Medulla oblongata (tissue), 1 donor: ENCODE measurements at regions not wholly inside any gene's neighbourhood (a gene's known extent, or its start where the extent isn't known, plus 50 kb on each side); places are given as distances from the start of the nearest gene placed in this dataset.
A peak's percentile ranks its signal among the peaks of the same experiment; 100 is the strongest.
"Not testable (repeated sequence)": the region's sequence is repeated elsewhere in the genome, so short reads cannot be mapped to it uniquely, and the experiment has no call there.

ENCODE experiments used
- DNase-seq: peaks from one replicate; pipeline ENCODE4 v3.0.0-alpha.2; 2015; ENCODE audit errors: extremely low spot score

- DNase-seq: no peak
Measured at GRCh38 chr6:6942091-6942490, 165.7 kb upstream of the RREB1 start.

- peak; percentile 49 for DNase-seq
Measured at GRCh38 chr6:6942831-6943230, 164.9 kb upstream of the RREB1 start.

DNA sequence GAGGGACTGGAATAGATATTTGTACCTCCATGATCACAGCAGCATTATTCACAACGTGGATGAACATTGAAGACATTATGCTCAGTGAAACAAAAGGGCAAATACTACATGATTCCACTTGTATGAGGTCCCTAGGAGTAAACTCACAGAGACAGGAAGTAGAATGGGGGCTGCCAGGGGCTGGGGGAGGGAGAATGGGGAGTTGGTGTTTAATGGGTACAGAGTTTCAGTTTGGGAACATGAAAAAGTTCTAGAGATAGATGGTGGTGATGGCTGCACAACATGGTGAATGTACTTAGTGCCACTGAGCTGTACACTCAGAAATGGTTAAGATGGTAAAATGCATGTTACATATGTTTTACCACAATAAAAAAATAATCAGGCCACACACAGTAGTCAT lies 164.3 kb upstream of the RREB1 start:
- no peak for DNase-seq

GRCh38 chr6:6946206-6947155 lies 161.3 kb upstream of the RREB1 start:
- DNase-seq: no peak

- no peak for DNase-seq
Measured at GRCh38 chr6:6950373-6951145, 157.2 kb upstream of the RREB1 start.

DNA sequence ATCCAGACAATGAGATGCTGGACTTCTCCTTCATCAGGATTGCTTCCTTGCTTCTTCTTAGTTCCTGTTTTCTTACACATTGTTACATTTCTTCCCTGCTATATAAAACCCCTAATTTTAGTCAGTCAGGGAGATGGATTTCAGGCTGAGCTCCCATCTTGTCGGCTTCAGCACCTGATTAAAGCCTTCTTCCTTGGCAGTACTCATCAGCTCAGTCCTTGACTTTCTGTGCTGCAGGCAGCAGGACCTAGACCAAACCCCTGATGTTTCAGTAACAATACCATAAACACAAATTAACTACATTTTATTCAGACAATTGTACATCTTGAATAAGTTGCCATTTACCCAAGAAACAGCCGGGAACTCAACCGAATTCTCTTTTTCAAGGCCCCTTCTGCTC lies 156.4 kb upstream of the RREB1 start:
- no peak for DNase-seq

- no peak for DNase-seq
Measured at GRCh38 chr6:6952484-6952883, 155.3 kb upstream of the RREB1 start.

DNA sequence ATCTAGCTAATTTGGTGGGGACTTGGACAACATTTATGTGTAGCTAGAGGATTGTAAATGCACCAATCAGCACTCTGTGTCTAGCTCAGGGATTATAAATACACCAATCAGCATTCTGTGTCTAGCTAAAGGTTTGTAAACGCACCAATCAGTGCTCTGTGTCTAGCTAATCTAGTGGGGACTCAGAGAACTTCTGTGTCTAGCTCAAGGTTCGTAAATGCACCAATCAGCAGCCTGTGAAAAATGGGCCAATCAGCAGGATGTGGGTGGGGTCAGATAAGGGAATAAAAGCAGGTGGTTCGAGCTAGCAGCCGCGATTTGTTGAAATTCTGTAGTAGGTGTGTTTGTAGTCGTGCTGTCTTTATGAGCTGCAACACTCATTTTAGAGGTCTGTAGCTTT lies 154.8 kb upstream of the RREB1 start:
- DNase-seq: not testable (repeated sequence)

DNA sequence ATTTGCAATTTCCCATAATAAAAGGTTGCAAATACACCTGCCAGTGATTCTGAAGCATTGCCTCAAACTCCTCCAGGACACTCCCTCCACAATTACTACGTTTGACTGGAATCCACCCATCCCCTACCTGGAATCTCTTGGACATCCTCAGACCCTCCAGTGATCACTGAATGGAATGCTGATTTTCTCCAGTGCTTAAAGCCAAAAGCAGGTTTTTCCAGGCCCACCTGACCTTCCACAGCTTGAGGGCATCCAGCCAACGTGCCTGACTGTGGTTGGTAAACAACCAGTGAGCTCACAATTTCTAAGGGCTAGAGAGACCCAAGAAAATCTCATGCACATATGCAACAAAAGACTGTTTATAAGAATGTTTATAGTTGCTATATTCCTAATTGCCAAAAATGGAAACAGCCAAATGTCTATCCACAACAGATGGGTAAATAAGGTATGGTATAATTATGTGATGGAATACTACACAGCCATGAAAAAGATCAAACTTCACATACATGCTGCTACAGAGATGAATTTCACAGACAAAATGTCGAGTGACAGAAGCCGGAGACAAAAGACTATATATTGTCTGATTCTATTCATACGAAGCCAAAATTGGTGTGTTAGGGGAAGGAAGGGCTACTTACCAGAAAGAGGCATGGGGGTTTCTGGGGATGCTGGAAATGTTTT lies 147.1 kb upstream of the RREB1 start:
- no peak for DNase-seq

DNA sequence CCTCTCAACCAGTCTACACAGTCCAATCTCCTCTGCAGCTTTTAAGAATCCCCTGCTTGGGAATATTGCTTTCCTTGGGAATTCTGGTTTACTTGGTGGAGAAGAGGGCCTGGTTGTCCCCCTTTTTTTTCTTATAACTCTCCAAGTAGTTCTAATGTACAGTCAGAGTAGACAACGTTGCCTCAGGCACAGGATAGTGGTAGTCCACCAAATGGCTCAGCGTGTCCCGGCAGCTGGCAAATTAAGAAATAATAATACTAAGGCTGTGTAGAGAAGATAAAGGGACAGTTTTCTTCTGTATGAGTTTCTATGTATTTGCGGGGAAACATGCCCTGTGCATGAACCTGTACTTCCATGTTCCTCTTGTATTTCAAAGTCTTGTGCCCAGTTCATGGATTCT lies 145.7 kb upstream of the RREB1 start:
- no peak for DNase-seq

GRCh38 chr6:6962699-6963098 lies 145.1 kb upstream of the RREB1 start:
- no peak for DNase-seq

GRCh38 chr6:6963390-6963789 lies 144.4 kb upstream of the RREB1 start:
- DNase-seq: not testable (repeated sequence)

- no peak for DNase-seq
Measured at GRCh38 chr6:6964675-6965074, 143.1 kb upstream of the RREB1 start.

- no peak for DNase-seq
Measured at GRCh38 chr6:6966127-6966526, 141.6 kb upstream of the RREB1 start.

- no peak for DNase-seq
Measured at GRCh38 chr6:6966569-6966968, 141.2 kb upstream of the RREB1 start.

DNA sequence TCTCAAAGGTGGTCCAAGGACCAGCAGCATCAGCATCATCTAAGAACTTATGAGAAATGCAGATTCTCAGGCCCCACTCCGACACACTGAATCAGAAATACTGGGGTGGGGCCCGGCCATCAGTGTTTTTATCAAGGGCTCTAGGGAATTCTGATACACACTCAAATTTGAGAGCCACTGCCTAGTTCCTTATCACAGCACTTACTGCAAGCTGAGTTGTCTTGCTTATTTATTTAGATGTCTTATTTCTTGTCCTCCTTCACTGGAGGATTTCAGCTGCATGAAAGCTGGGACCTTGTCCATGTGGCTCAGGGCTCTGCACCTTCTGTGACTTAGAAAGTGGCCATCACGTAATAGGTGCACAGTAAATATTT lies 139.4 kb upstream of the RREB1 start:
- no peak for DNase-seq

DNA sequence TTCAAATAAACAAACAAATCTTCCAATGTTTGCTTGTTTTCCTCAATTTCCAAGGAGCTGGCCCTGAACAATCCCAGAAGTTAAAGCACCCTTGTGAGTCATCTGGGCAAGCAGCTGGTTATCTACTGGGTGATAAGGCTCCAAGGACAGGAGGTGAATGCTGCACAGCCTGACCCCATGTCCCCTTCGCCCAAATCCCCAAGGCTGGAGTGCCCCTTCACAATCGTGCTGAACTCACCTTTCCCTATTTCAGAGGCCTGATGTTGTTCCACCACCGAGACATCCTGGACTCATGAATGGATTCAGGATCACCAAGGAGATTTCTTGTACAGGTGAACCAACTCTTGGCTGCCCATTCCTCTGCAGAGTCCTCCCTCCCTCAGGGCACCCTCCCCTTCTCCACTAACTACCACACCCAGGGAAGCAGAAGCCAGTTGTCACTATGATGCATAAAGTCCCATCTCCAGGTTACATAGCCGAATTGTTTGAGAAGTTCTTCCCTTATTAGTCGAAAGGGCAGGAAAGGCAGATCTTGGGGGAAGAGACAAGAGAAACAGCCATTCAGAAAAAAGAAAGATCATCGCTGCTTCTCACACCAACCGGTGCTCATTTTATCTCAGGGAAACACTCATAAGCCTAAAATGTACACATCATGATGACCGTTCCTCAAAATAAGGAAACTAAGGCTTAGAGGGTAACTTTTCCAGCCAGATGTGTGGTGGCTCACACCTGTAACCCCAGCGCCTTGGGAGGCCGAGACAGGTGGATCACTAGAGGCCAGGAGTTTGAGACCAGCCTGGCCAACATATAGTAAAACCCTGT lies 138.8 kb upstream of the RREB1 start:
- DNase-seq: no peak

DNA sequence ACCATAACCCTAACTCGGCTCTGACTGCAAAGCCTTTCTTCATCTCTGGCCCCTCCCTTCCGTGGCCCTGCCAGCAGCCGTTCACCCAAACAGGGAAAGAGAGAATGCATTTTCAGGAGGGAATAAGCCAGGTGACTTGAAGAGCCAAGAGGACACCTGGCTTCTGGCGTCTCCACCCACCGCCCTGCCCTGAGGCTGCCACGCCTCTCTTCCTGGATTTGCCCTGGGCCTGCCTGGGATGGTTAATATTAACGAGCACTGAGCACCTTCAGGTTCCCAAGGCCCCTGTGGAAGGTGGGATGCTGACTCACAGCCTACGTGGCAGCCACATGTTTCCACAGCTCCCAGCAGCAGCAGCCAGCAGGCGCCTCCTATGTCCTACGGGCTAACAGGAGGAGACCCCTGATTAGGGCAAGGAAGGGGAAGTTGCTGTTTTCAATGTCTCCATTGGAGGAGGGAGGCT lies 138.0 kb upstream of the RREB1 start:
- DNase-seq: no peak

- DNase-seq: no peak
Measured at GRCh38 chr6:6970851-6971250, 136.9 kb upstream of the RREB1 start.

DNA sequence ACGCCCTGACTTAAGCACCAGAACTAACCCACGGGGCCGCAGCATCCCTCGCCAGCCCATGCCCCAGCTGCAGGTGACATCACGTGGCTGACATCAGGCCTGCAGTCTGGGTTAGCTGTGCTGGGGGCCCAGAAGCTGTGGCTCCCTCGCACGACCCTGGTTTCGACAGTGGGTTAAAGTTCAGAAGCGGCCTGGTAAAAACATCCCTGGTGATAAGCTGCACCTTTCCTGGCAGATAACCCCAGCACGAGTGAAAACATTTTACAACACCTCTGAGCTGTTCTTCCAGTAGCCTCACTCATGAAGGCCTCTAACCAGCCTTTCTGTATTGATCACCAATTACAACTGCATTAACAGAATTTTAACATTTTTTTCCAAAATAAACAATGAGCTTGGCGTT lies 136.4 kb upstream of the RREB1 start:
- no peak for DNase-seq

- no peak for DNase-seq
Measured at GRCh38 chr6:6972456-6972855, 135.3 kb upstream of the RREB1 start.
